Adipocyte (in vitro differentiated cells): ENCODE measurements at regions not wholly inside any gene's neighbourhood (a gene's known extent, or its start where the extent isn't known, plus 50 kb on each side); places are given as distances from the start of the nearest gene placed in this dataset.
A peak's percentile ranks its signal among the peaks of the same experiment; 100 is the strongest.

Source experiments
- DNase-seq: peaks from one replicate; pipeline ENCODE4 v3.0.0-alpha.2; 2015; ENCODE audit warnings: low read depth
- H3K27me3 ChIP-seq: replicated peaks from 2 replicates; pipeline ENCODE4 v1.7.0; 2013; ENCODE audit warnings: mild to moderate bottlenecking, low read length, moderate library complexity; ENCODE audit not compliant: control insufficient read depth, insufficient read depth
- H3K36me3 ChIP-seq: 2 replicates; pipeline ENCODE4 v1.7.0; 2013; ENCODE audit warnings: low read length, mild to moderate bottlenecking, moderate library complexity; ENCODE audit not compliant: control insufficient read depth, insufficient read depth, severe bottlenecking
- H3K4me1 ChIP-seq: 2 replicates; pipeline ENCODE4 v1.7.0; 2013; ENCODE audit warnings: mild to moderate bottlenecking, low read length, moderate library complexity; ENCODE audit not compliant: control insufficient read depth, insufficient read depth
- H3K4me3 ChIP-seq: 2 replicates; pipeline ENCODE4 v1.7.0; 2013; ENCODE audit warnings: mild to moderate bottlenecking, low read length, moderate library complexity
- H3K9ac ChIP-seq: 2 replicates; pipeline ENCODE4 v1.7.0; 2013; ENCODE audit warnings: mild to moderate bottlenecking, low read length, moderate library complexity
- H3K9me3 ChIP-seq: 2 replicates; pipeline ENCODE4 v1.7.0; 2013; ENCODE audit warnings: mild to moderate bottlenecking, low read length, moderate library complexity; ENCODE audit not compliant: control insufficient read depth

DNA sequence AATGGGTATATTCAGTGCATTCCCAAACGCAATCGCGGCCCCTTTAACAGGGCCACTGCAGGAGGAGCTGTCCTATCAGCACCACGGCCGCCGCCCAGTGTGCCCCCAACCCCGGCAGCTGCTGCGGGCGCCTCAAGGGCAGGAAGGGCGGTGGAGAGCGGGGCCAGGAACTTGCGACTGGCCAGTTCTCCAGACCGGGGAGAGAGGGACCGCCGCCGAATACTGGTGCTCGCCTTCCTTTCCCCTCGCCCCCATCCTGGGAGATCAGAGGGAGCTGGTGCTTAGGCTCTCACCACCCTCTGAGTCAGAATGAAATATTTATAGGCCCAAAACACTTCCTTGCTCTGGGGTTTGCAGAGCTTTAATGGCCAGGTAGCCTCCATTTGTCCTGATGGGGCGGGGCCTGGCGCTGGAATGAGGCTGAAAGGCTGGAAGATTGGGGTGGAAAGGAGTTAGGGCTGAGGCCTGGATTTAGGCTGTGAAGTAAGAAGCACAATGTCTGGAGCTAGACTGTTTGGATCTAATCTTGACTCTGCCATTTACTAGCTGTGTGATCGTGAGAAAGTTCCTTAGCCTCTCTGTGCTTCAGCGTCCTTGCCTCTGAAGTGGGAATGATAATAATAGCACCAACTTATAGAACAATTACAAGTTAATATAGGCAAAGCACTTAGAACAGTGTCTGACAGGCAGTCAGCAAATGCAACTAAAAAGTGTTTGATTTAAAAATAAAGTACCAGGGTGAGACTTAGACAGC lies 75.5 kb downstream of the NAV1 start:
- Histone ChIP-seq H3K9ac (no peak overlapping the region), H3K36me3 (peaks cover 3% of the 10 kb centered on the region), H3K4me3 (no peak overlapping the region), H3K4me1 (peaks cover 8% of the 10 kb centered on the region), H3K9me3 (no peaks in the 10 kb centered on the region), H3K27me3 (no peaks in the 10 kb centered on the region)
- peak; percentile 46 for DNase-seq

DNA sequence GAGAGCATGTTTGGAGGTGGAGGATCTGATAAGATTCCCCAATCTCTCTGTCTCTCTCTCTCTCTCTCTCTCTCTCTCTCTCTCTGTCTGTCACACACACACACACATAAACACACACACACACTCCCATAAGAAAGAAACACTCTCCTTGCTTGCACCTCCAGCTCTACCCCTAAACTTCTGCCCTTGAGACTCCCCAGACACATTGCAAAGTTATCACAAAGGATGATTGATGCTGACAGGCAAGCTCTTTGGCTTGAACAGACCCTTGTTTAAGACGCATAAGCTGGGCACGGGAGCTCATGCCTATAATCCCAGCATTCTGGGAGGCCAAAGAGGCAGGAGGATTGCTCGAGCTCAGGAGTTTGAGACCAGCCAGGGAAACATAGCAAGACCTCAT lies 78.2 kb downstream of the NAV1 start:
- H3K36me3 ChIP-seq: peaks cover 3% of the 10 kb centered on the region
- H3K4me1 ChIP-seq: peaks cover 9% of the 10 kb centered on the region
- no peak for DNase-seq
- H3K27me3 ChIP-seq: no peaks in the 10 kb centered on the region
- H3K9ac ChIP-seq: no peak overlapping the region
- no peak overlapping the region for H3K4me3 ChIP-seq
- no peaks in the 10 kb centered on the region for H3K9me3 ChIP-seq

DNA sequence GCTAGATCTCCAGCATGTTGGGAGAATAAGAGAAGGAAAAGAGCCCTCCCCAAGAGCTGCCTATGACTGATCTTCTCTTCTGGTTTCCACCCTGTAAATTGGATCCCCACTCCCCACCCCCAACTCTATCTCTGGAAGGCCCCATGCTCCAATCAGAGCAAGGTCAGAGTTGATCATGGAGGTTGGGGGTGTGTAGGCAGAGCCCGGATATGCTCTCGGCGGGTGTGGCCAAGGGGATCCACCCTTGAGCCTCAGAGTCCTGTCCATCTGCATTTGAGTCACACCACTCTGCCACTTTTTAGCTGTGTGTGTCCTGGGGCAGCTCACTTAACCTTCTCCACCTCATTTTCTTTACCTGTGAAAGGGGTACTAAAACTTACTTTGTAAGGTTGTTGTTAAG lies 79.5 kb downstream of the NAV1 start:
- Histone ChIP-seq H3K27me3 (no peaks in the 10 kb centered on the region), H3K36me3 (peaks cover 7% of the 10 kb centered on the region), H3K4me1 (peaks cover 17% of the 10 kb centered on the region), H3K9ac (no peak overlapping the region), H3K9me3 (no peaks in the 10 kb centered on the region), H3K4me3 (no peak overlapping the region)
- no peak for DNase-seq

DNA sequence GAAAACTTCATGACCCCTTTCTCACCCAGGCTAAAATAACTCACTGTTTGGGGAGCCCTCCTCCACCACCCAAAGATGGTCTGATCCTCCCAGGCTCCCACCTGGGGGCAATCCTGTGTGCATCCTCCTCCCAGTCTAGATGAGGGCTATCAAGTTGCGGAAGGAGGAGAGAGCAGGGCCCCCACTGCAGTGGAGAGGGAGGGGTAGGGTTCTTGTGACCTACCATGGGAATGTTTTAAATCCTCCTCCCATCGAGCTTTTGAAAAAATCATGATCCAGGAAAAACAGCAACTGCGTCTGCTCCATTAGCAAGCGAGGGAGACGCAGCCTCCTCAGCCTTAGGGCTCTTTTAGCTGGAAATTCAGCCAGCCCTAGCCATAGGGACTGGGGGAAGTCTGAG lies 80.0 kb downstream of the NAV1 start:
- Histone ChIP-seq H3K4me3 (no peak overlapping the region), H3K27me3 (no peaks in the 10 kb centered on the region), H3K4me1 (peaks cover 17% of the 10 kb centered on the region), H3K9me3 (no peaks in the 10 kb centered on the region), H3K9ac (no peak overlapping the region), H3K36me3 (peaks cover 12% of the 10 kb centered on the region)
- no peak for DNase-seq

DNA sequence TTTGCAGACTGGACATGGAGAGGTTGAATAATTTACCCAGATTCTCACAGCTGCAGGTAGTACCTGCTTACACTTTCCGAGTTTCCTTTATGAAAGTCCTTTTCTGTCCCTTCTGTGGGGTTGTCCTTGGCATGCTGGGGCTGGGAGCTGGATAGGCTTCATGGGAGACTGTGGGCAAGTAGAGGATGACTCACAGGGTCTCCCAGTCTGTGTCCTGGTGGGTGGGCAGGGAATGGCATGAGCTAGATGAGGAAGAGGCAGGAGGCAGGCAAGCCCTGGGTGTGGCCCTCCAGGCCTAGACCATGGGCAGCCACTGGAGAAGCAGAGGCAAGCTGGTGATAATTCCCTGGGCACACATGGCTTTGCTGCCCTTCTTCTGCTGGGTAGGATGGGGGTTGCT lies 80.6 kb downstream of the NAV1 start:
- Histone ChIP-seq H3K4me1 (peaks cover 15% of the 10 kb centered on the region), H3K9ac (no peak overlapping the region), H3K9me3 (no peaks in the 10 kb centered on the region), H3K4me3 (no peak overlapping the region), H3K36me3 (peaks cover 14% of the 10 kb centered on the region), H3K27me3 (no peaks in the 10 kb centered on the region)
- no peak for DNase-seq

DNA sequence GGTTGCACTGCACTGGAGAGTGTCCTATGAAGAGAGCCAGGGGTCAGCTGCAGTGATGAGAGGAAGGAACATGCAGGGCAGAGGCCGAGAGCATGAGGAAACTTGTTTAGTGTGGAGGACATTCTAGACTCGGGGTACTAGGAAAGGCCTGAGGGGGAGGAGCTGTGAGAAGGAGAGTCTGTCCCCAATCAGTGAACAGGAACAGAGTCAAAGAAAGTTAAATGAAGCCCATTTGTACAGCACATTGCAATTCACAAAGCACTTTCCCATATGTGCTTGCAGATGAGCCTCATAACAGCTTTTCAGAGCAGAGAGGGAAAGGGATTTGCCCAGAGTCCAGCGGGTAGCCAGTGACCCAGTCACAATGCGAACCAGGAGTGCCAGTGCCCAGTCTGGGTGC lies 83.4 kb downstream of the NAV1 start:
- Histone ChIP-seq H3K36me3 (peaks cover 10% of the 10 kb centered on the region), H3K9me3 (no peaks in the 10 kb centered on the region), H3K4me3 (no peak overlapping the region), H3K27me3 (no peaks in the 10 kb centered on the region), H3K4me1 (peaks cover 40% of the 10 kb centered on the region), H3K9ac (no peak overlapping the region)
- no peak for DNase-seq

DNA sequence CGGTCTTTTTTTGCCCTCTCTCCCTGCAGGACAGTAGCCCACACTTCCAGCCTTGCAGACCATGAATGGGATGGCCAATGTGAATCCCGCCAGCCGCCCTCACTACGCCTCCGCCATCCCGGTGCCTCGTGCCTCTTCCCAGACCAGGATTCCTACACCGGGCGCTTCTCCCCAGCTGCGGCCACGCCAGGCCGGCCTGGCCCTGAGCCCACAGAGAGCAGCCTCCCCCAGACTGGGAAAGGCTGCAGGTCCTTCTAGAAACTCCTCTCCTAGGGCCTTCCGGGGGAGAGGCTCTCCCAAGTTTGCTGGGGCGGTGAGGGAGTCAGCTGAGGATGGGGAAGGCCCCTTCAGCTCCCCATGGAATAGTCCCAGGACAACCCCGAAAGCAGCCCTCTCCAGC lies 83.9 kb downstream of the NAV1 start:
- H3K4me3 ChIP-seq: no peak overlapping the region

DNA sequence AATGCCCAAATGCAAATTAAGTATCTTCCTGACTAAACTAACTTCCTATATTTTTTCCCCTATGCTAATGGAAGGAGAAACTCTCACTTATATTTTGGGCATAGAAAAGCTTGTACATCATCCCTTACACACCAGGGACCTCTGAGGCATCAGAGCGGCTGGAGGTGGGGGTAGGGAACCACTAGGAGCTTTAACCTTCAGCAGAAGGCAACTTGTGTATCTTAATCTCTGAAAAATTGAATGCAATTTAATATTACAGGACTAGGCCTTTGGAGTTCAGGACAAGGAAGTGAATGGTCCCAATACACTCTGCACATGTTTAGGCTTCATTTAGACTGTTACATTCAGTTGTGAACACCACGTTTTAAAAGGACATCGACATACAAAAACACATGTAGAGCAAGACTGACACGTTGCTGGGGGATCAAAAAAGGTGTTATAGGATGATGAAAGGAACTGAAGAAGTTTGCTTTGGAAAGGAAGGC lies 85.9 kb downstream of the NAV1 start:
- Histone ChIP-seq H3K9me3 (no peaks in the 10 kb centered on the region), H3K36me3 (peaks cover 23% of the 10 kb centered on the region), H3K9ac (peak overlapping the region; percentile 40), H3K4me1 (peaks cover 40% of the 10 kb centered on the region), H3K27me3 (no peaks in the 10 kb centered on the region), H3K4me3 (no peak overlapping the region)
- no peak for DNase-seq

More for the DNA sequence above, 83.9 kb downstream of the NAV1 start:
- Histone ChIP-seq H3K9me3 (no peaks in the 10 kb centered on the region), H3K36me3 (peaks cover 10% of the 10 kb centered on the region), H3K9ac (no peak overlapping the region), H3K27me3 (no peaks in the 10 kb centered on the region), H3K4me1 (peaks cover 40% of the 10 kb centered on the region)
- no peak for DNase-seq

DNA sequence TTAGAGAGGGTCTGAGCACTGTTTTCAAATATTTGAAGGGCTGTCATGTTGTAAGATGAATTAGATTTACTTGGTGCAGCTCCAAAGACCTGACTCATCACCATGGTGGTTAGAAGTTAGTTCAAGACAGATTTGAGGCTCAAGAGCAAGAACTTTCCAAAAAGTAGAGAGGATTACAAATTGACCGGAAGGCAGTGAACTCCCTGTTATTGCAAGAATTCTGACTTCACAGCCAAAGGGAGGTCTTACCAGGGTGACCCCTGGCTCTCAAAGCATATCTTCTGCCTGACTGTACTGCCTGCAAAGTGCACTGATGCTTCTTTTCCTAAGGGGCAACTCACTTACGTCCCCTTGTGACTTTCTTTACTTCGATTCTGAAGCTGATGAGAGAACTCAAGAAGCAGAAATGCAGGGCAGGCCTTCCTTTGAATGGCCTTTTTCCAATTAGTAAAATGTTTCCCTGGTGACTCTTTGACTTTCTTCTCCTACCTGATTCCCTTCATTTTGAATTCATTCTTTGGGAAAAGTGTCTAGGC lies 86.4 kb downstream of the NAV1 start:
- Histone ChIP-seq H3K27me3 (no peaks in the 10 kb centered on the region), H3K4me1 (peaks cover 43% of the 10 kb centered on the region), H3K36me3 (peaks cover 28% of the 10 kb centered on the region)

DNA sequence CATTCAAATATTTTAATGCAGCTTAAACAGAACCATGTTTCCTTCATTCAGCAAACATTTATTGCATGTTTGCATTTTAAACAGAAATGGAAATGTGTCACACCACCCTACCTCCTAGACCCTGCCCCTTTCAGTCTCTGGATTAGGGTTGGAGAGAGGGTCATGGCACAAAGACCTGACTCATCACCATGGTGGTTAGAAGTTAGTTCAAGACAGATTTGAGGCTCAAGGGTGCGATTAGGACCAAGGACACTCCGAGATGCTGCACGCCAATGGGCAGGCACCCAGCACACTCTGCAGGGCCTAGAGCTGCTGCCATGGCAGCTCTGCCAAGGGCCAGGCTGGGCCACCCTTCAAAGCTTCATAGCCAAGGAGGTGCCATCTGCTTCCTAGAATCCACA lies 86.9 kb downstream of the NAV1 start:
- DNase-seq: peak; percentile 24
- Histone ChIP-seq H3K36me3 (peaks cover 33% of the 10 kb centered on the region), H3K27me3 (no peaks in the 10 kb centered on the region), H3K9me3 (no peaks in the 10 kb centered on the region), H3K9ac (peak overlapping the region; percentile 53), H3K4me1 (peaks cover 48% of the 10 kb centered on the region), H3K4me3 (no peak overlapping the region)

More for the DNA sequence above, 86.4 kb downstream of the NAV1 start:
- Histone ChIP-seq H3K4me3 (no peak overlapping the region), H3K9ac (peak overlapping the region; percentile 53), H3K9me3 (no peaks in the 10 kb centered on the region)
- DNase-seq: peak; percentile 94

DNA sequence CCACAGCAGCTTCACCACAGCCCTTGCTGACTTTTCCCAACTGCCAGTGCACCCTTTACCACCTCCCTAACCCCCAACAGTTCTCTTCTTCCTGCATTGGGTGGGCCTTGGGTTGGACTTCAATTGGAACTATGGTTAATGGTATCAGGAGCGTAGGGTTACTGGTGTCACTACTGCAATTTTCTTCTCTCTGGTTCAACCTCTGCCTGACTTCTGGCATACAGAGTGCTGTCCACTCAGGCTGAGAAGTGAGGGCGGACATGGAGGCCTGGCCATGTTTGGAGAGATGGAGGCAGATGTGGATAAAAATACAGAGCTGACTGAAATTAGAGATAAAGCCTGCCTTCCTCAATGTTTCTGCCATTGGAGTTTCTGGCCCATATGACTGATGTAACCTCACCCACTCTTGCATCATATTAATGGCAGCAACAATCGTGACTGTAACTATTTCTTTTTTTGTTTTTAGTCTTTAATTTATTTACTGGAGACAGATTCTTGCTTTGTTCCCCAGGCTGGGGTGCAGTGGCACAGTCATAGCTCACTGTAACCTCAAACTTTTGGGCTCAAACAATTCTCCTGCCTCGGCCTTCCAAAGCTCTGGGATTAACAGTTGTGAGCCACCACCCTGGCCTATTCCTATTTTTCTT lies 87.8 kb downstream of the NAV1 start:
- H3K4me1 ChIP-seq: peaks cover 48% of the 10 kb centered on the region
- no peaks in the 10 kb centered on the region for H3K27me3 ChIP-seq
- H3K36me3 ChIP-seq: peaks cover 36% of the 10 kb centered on the region
- H3K9ac ChIP-seq: peak overlapping the region; percentile 53
- no peaks in the 10 kb centered on the region for H3K9me3 ChIP-seq
- no peak overlapping the region for H3K4me3 ChIP-seq
- DNase-seq: peak; percentile 23
